ENCODE measurements at regions not wholly inside any gene's neighbourhood (a gene's known extent, or its start where the extent isn't known, plus 50 kb on each side); places are given as distances from the start of the nearest gene placed in this dataset.

DNA sequence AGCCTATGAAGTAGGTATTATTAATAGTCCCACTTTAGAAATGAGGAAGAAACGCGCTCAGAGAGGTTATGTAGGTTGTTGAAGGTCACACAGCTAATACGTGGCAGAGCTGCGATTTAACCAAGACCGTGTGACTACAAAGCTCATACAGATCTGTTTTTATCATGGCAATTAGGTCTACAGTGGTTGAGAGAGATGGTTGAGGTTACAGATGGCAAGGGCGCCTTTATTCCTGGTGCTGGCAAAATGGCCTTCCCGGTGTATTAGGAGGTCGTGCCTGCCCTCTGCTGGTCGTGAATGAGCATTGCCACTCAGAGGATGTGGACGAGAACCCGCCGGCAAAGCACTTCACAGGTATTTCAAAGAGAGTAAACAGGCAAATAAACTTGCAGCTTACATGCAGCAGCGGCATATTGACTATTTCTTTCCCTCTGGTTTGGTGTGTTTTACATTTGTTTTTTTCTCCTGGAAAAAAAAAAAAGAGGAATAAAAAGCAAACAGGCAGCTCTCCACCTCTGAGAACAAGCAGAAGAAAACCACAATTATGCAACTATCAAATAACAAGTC lies 65.3 kb upstream of the EGFLAM start:
- H3K27ac Mint-ChIP-seq (ENCODE audit: low read depth, unreplicated experiment) = no peak overlapping the region
- ChIA-PET CTCF (interaction anchor here (0.5 to 8.8 kb wide), 70 partner anchors 8 to 819 kb away, joined by 3 to 156 read pairs (median 3); partner anchors contain the start of gene GDNF), POLR2A (interaction anchor here (0.7 to 1.0 kb wide), 2 partner anchors 99 to 454 kb away, joined by 3 read pairs; no protein-coding TSS in a partner anchor)
- H3K4me1 Mint-ChIP-seq (ENCODE audit: insufficient read depth, unreplicated experiment) = no peaks in the 10 kb centered on the region
- BruUV-seq (replicated peaks) = no TSS peak
- no peaks in the 10 kb centered on the region for H3K36me3 Mint-ChIP-seq (ENCODE audit: insufficient read depth, unreplicated experiment)
- TF ChIP-seq, protein P1, sequence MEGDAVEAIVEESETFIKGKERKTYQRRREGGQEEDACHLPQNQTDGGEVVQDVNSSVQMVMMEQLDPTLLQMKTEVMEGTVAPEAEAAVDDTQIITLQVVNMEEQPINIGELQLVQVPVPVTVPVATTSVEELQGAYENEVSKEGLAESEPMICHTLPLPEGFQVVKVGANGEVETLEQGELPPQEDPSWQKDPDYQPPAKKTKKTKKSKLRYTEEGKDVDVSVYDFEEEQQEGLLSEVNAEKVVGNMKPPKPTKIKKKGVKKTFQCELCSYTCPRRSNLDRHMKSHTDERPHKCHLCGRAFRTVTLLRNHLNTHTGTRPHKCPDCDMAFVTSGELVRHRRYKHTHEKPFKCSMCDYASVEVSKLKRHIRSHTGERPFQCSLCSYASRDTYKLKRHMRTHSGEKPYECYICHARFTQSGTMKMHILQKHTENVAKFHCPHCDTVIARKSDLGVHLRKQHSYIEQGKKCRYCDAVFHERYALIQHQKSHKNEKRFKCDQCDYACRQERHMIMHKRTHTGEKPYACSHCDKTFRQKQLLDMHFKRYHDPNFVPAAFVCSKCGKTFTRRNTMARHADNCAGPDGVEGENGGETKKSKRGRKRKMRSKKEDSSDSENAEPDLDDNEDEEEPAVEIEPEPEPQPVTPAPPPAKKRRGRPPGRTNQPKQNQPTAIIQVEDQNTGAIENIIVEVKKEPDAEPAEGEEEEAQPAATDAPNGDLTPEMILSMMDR (IDR thresholded peaks at IDR 0.05; ENCODE audit: unreplicated experiment) = peak; percentile 93
- H3K4me3 Mint-ChIP-seq (ENCODE audit: unreplicated experiment) = no peak overlapping the region
- intact Hi-C loops (cut with micrococcal nuclease) = loop anchor here (1.0 to 5.0 kb wide), 5 partner anchors 169 to 780 kb away; no protein-coding TSS in a partner anchor
- peaks cover 21% of the 10 kb centered on the region for H3K27me3 Mint-ChIP-seq (ENCODE audit: insufficient read depth, unreplicated experiment)
- H3K9me3 Mint-ChIP-seq (ENCODE audit: unreplicated experiment) = no peaks in the 10 kb centered on the region
- DNase-seq (ENCODE audit: unreplicated experiment) = peak; percentile 69

DNA sequence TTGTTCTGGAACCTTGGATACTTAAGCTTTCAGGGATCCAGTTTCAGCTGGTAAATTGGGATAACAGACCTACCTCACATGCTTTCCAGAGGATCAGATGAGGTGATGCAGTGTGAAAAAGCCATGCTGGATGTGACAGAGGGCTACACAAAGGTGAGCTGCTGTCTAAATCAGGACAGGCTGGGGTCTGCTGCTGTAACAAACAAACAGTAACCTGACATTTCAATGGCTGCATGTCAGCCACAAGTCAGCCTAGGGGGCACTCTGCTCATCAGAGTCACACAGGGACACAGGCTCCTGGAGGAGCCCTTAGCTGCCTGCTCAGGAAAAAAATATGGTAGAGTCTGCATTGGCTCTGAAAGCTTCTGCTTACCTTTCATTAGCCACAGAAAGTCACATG lies 66.7 kb upstream of the EGFLAM start:
- no peaks in the 10 kb centered on the region for H3K9me3 Mint-ChIP-seq (ENCODE audit: unreplicated experiment)
- no peaks in the 10 kb centered on the region for H3K4me1 Mint-ChIP-seq (ENCODE audit: insufficient read depth, unreplicated experiment)
- no peaks in the 10 kb centered on the region for H3K36me3 Mint-ChIP-seq (ENCODE audit: insufficient read depth, unreplicated experiment)
- TF ChIP-seq, protein P1 (IDR thresholded peaks at IDR 0.05; ENCODE audit: unreplicated experiment) = no peak
- intact Hi-C loops (cut with micrococcal nuclease) = loop anchor here (5.0 kb wide), 1 partner anchor 264 kb away; no protein-coding TSS in a partner anchor
- no TSS peak for BruUV-seq (replicated peaks)
- H3K27me3 Mint-ChIP-seq (ENCODE audit: insufficient read depth, unreplicated experiment) = peaks cover 21% of the 10 kb centered on the region
- DNase-seq (ENCODE audit: unreplicated experiment) = no peak
- ChIA-PET CTCF (interaction anchor here (0.9 to 8.8 kb wide), 23 partner anchors 9 to 780 kb away, joined by 3 to 156 read pairs (median 5); partner anchors contain the start of gene GDNF), POLR2A (interaction anchor here (0.6 to 1.6 kb wide), 2 partner anchors 10 to 359 kb away, joined by 3 to 5 read pairs; no protein-coding TSS in a partner anchor)
- no peak overlapping the region for H3K27ac Mint-ChIP-seq (ENCODE audit: low read depth, unreplicated experiment)
- no peak overlapping the region for H3K4me3 Mint-ChIP-seq (ENCODE audit: unreplicated experiment)

DNA sequence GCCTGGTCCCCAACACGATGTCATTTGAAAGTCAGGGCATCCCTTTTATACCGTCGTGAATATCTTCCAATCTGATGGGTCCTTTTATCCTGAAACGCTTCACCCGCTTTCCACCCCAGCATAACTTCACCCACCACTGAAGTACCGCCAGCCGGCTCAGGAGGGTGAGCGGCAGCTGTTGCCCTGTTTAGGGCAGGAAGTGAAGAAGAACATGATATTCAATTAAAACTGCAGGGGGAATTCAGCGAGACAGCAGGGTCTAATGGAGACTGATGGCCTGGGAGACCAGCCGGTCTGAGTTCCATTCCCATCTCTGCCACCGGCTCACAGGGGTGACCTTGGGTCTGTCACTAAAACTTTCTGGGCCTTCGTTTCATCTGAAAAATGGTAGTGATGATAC lies 68.2 kb upstream of the EGFLAM start:
- TF ChIP-seq, protein P1 (IDR thresholded peaks at IDR 0.05; ENCODE audit: unreplicated experiment) = no peak
- Mint-ChIP-seq H3K4me3 (ENCODE audit: unreplicated experiment) (no peak overlapping the region), H3K27ac (ENCODE audit: low read depth, unreplicated experiment) (no peak overlapping the region), H3K27me3 (ENCODE audit: insufficient read depth, unreplicated experiment) (peaks cover 11% of the 10 kb centered on the region), H3K9me3 (ENCODE audit: unreplicated experiment) (no peaks in the 10 kb centered on the region), H3K4me1 (ENCODE audit: insufficient read depth, unreplicated experiment) (no peaks in the 10 kb centered on the region), H3K36me3 (ENCODE audit: insufficient read depth, unreplicated experiment) (no peaks in the 10 kb centered on the region)
- no peak for DNase-seq (ENCODE audit: unreplicated experiment)
- intact Hi-C loops (cut with micrococcal nuclease) = loop anchor here (5.0 kb wide), 1 partner anchor 263 kb away; no protein-coding TSS in a partner anchor
- BruUV-seq (replicated peaks) = no TSS peak
- ChIA-PET CTCF (interaction anchor here (0.6 to 8.8 kb wide), 7 partner anchors 8 to 777 kb away, joined by 3 to 156 read pairs (median 4); no protein-coding TSS in a partner anchor), POLR2A (no interaction called here)

DNA sequence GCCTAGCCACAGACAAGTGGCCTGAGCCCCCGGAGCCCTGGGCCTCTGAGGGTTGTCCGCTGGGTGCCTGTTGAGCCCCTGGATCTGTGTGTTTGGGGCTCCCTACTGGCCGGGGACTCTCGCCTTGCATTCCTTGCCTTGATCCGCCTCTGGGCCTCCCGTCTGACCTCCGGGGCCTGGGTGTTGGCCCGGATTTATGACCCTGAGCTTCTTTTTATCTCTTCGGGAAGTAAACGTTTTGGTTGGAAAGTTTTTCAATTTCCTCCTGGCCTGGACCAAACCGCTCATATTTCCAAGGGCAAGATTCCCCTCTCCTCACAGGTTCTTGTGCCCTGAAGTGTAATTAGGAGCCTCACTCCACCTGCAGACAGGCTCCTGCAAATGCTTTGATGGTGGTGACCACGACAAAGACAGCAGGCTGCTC lies 69.3 kb upstream of the EGFLAM start:
- no peak for DNase-seq (ENCODE audit: unreplicated experiment)
- ChIA-PET POLR2A (interaction anchor here (0.7 kb wide), 1 partner anchor 23 kb away, joined by 3 read pairs; no protein-coding TSS in a partner anchor), CTCF (interaction anchor here (0.8 to 8.8 kb wide), 4 partner anchors 350 to 776 kb away, joined by 3 to 156 read pairs (median 6); no protein-coding TSS in a partner anchor)
- Mint-ChIP-seq H3K36me3 (ENCODE audit: insufficient read depth, unreplicated experiment) (no peaks in the 10 kb centered on the region), H3K27me3 (ENCODE audit: insufficient read depth, unreplicated experiment) (peaks cover under 1% of the 10 kb centered on the region), H3K27ac (ENCODE audit: low read depth, unreplicated experiment) (no peak overlapping the region), H3K4me1 (ENCODE audit: insufficient read depth, unreplicated experiment) (no peaks in the 10 kb centered on the region), H3K9me3 (ENCODE audit: unreplicated experiment) (no peaks in the 10 kb centered on the region), H3K4me3 (ENCODE audit: unreplicated experiment) (no peak overlapping the region)
- TF ChIP-seq, protein P1 (IDR thresholded peaks at IDR 0.05; ENCODE audit: unreplicated experiment) = no peak
- intact Hi-C loops (cut with micrococcal nuclease) = no loop called here
- no TSS peak for BruUV-seq (replicated peaks)
